OCI-LY3 (cell line): ENCODE measurements at regions not wholly inside any gene's neighbourhood (a gene's known extent, or its start where the extent isn't known, plus 50 kb on each side); places are given as distances from the start of the nearest gene placed in this dataset.

Source experiments
- H2AFZ ChIP-seq: fragments of 200-600, 300-600 bp; shearing (Covaris generic); 2 replicates; pipeline ENCODE4 v1.6.0; 2014; ENCODE audit warnings: antibody characterized with exemption, low read depth, low read length
- H3K27ac ChIP-seq: fragments of 200-600, 300-600 bp; sonication (generic); 2 replicates; pipeline ENCODE4 v1.5.1; 2014; ENCODE audit warnings: mild to moderate bottlenecking, low read length, moderate library complexity, mixed read lengths
- H3K27me3 ChIP-seq: fragments of 200-600, 300-600 bp; sonication (generic); 2 replicates; pipeline ENCODE4 v1.6.1; 2014; ENCODE audit warnings: low read depth, low read length, mixed read lengths
- H3K36me3 ChIP-seq: fragments of 200-600, 300-600 bp; sonication (generic); replicated peaks from 2 replicates; pipeline ENCODE3; 2014; ENCODE audit warnings: low read depth, low read length, mixed read lengths
- H3K4me1 ChIP-seq: fragments of 300-600, 200-600 bp; sonication (generic); 2 replicates; pipeline ENCODE4 v1.6.1; 2014; ENCODE audit warnings: low read length, mixed read lengths
- H3K4me2 ChIP-seq: fragments of 200-600, 300-600 bp; sonication (generic); 2 replicates; pipeline ENCODE4 v1.6.1; 2014; ENCODE audit warnings: low read length, mixed read lengths
- H3K4me3 ChIP-seq: fragments of 300-600, 200-600 bp; sonication (generic); 2 replicates; pipeline ENCODE4 v1.5.1; 2014; ENCODE audit warnings: antibody characterized with exemption, mild to moderate bottlenecking, low read length, moderate library complexity
- H3K79me2 ChIP-seq: fragments of 300-600, 200-600 bp; shearing (Covaris generic); 2 replicates; pipeline ENCODE4 v1.6.1; 2014; ENCODE audit warnings: mild to moderate bottlenecking, low read length, mixed read lengths
- H3K9ac ChIP-seq: fragments of 300-600, 200-600 bp; shearing (Covaris generic); 2 replicates; pipeline ENCODE4 v1.6.0; 2014; ENCODE audit warnings: mild to moderate bottlenecking, low read length, moderate library complexity
- H3K9me3 ChIP-seq: fragments of 200-600, 300-600 bp; shearing (Covaris generic); 2 replicates; pipeline ENCODE4 v1.6.1; 2014; ENCODE audit warnings: low read length, mixed read lengths; ENCODE audit not compliant: insufficient read depth
- H4K20me1 ChIP-seq: fragments of 200-600, 300-600 bp; sonication (generic); 2 replicates; pipeline ENCODE4 v1.6.1; 2016; ENCODE audit warnings: low read length, mixed read lengths; ENCODE audit not compliant: insufficient read depth
- CTCF ChIP-seq: fragments of 200-600, 300-600 bp; sonication (generic); IDR thresholded peaks from 2 replicates; pipeline ENCODE4 v1.5.1; 2014; ENCODE audit warnings: antibody characterized with exemption, low read length, low read depth
- EZH2phosphoT487 ChIP-seq: fragments of 200-600 bp; shearing (Covaris generic); IDR thresholded peaks from 2 replicates; pipeline ENCODE4 v1.6.1; 2018; ENCODE audit warnings: antibody characterized with exemption, mixed run types, low read depth

DNA sequence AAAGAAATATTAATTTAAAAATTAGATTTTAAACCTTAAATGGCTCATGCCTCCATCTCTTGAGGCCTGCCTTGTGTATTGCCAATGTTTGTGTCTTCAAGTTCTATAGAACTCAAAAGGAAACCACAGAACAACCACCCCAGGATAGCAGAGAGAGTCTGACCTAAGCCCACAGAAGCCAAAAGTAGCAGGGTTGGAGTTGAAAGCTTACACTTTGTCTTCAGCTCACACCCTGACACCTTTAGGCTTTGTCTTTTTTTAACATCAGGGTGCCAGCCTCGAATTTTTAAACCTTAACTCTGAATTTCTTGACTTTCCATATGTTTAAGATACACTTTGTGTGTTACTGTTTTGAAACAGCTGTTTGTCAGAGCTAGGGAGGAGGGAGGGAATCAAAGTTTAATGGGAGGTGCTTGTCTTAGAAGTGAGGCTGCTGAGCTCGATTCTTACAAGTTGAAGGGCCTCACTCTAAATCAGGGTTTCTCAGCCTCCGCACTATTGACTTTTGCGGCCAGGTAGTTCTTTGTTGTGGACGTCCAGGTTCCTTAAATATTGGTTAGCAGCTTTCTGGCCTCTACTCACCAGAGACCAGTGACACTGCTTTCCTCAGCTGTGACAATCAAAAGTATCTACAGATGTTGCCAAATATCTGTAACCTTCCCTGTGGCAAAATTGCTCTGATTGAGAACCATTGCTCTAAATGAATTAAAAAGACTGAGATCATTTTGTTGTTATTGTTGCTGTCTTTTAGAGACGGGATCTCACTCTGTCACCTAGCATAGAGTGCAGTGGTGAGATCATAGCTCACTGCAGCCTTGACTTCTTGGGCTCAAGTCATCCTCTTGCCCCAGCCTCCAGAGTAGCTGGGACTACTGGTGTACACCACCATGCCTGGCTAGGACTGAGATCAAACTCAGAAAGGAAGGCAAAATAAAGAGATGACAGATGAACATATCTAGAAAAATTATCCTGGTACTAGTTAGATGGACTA, 139.2 kb upstream of the EOMES start:
- TF ChIP-seq EZH2phosphoT487: no peak
- no peak for TF ChIP-seq CTCF
- no peak overlapping the region for H3K27ac ChIP-seq
- H3K79me2 ChIP-seq: no peaks in the 10 kb centered on the region
- no peaks in the 10 kb centered on the region for H3K36me3 ChIP-seq
- no peaks in the 10 kb centered on the region for H4K20me1 ChIP-seq
- H3K4me2 ChIP-seq: no peak overlapping the region
- H3K9me3 ChIP-seq: no peaks in the 10 kb centered on the region
- H3K4me1 ChIP-seq: no peaks in the 10 kb centered on the region
- H3K4me3 ChIP-seq: no peak overlapping the region
- no peak overlapping the region for H2AFZ ChIP-seq
- no peak overlapping the region for H3K9ac ChIP-seq
- no peaks in the 10 kb centered on the region for H3K27me3 ChIP-seq

DNA sequence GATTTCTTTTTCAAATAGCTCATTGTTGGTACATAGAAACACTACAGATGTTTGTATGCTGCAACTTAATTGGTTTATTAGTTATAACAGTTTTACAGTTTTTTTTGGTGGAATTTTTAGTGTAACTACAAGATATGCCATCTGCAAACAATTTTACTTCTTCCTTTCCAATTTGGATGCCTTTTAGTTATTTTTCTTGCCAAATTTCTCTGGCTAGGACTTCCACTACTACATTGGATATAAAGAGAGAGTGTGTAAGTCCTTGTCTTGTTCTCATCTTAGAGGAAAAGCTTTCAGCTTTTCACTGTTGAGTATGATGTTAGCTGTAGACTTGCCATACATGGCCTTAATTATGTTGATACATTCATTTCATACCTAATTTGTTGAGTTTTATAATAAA, 143.6 kb upstream of the EOMES start:
- TF ChIP-seq EZH2phosphoT487 (no peak), CTCF (no peak)

GRCh38 chr3:27869152-27869551, 147.0 kb upstream of the EOMES start:
- TF ChIP-seq CTCF (no peak), EZH2phosphoT487 (no peak)
- Histone ChIP-seq H3K4me3 (no peak overlapping the region), H3K36me3 (no peaks in the 10 kb centered on the region), H3K4me1 (no peaks in the 10 kb centered on the region), H3K27ac (no peak overlapping the region), H3K4me2 (no peak overlapping the region), H2AFZ (no peak overlapping the region), H3K79me2 (no peaks in the 10 kb centered on the region), H3K9ac (no peak overlapping the region), H4K20me1 (no peaks in the 10 kb centered on the region), H3K9me3 (peaks cover 21% of the 10 kb centered on the region; the same call in 1 of the 2 replicates), H3K27me3 (no peaks in the 10 kb centered on the region)

More for the DNA sequence above, 143.6 kb upstream of the EOMES start:
- Histone ChIP-seq H3K9me3 (peaks cover 21% of the 10 kb centered on the region; the same call in 1 of the 2 replicates), H3K27me3 (no peaks in the 10 kb centered on the region), H3K27ac (no peak overlapping the region), H3K4me2 (no peak overlapping the region), H3K36me3 (no peaks in the 10 kb centered on the region), H3K4me1 (no peaks in the 10 kb centered on the region), H3K9ac (no peak overlapping the region), H3K79me2 (no peaks in the 10 kb centered on the region), H3K4me3 (no peak overlapping the region), H2AFZ (no peak overlapping the region), H4K20me1 (no peaks in the 10 kb centered on the region)
